Loucy (cell line): ENCODE measurements at regions not wholly inside any gene's neighbourhood (a gene's known extent, or its start where the extent isn't known, plus 50 kb on each side); places are given as distances from the start of the nearest gene placed in this dataset.

Experiments used
- H2AFZ ChIP-seq: fragments of 200-600 bp; sonication (generic); 2 replicates; pipeline ENCODE4 v1.6.0; 2016; ENCODE audit warnings: antibody characterized with exemption, mild to moderate bottlenecking, low read length, moderate library complexity
- H3F3A ChIP-seq: fragments of 200-600 bp; 2 replicates; pipeline ENCODE4 v1.6.0; 2016; ENCODE audit warnings: antibody characterized with exemption, low read depth, mild to moderate bottlenecking
- H3K27me3 ChIP-seq: fragments of 200-600 bp; sonication (generic); 2 replicates; pipeline ENCODE4 v1.6.1; 2014; ENCODE audit warnings: low read length, mild to moderate bottlenecking; ENCODE audit not compliant: insufficient read depth, poor library complexity, severe bottlenecking
- H3K36me3 ChIP-seq: fragments of 200-600 bp; sonication (generic); 2 replicates; pipeline ENCODE4 v1.6.1; 2016; ENCODE audit warnings: low read length; ENCODE audit not compliant: insufficient read depth
- H3K4me1 ChIP-seq: fragments of 200-600 bp; sonication (generic); 2 replicates; pipeline ENCODE4 v1.5.1; 2014; ENCODE audit warnings: low read length, mild to moderate bottlenecking; ENCODE audit not compliant: insufficient read depth, poor library complexity, severe bottlenecking
- H3K4me2 ChIP-seq: fragments of 200-600 bp; sonication (generic); 2 replicates; pipeline ENCODE4 v1.6.0; 2014; ENCODE audit warnings: antibody characterized with exemption, low read length, low read depth, mild to moderate bottlenecking; ENCODE audit not compliant: poor library complexity, severe bottlenecking
- H3K4me3 ChIP-seq: fragments of 200-600 bp; sonication (generic); 2 replicates; pipeline ENCODE4 v1.5.1; 2014; ENCODE audit warnings: low read length, mild to moderate bottlenecking, mixed read lengths; ENCODE audit not compliant: poor library complexity, severe bottlenecking
- H3K79me2 ChIP-seq: fragments of 200-600 bp; sonication (generic); 2 replicates; pipeline ENCODE4 v1.6.1; 2014; ENCODE audit warnings: low read length; ENCODE audit not compliant: insufficient read depth
- H3K9ac ChIP-seq: fragments of 200-600 bp; sonication (generic); 2 replicates; pipeline ENCODE4 v1.6.0; 2014; ENCODE audit warnings: mild to moderate bottlenecking, low read depth, low read length, moderate library complexity; ENCODE audit not compliant: poor library complexity, severe bottlenecking
- H3K9me2 ChIP-seq: fragments of 200-600 bp; sonication (generic); replicated peaks from 2 replicates; pipeline ENCODE4 v1.6.1; 2016; ENCODE audit warnings: low read depth, low read length, mixed read lengths
- H3K9me3 ChIP-seq: fragments of 200-600 bp; sonication (generic); 2 replicates; pipeline ENCODE4 v1.6.1; 2014; ENCODE audit warnings: mild to moderate bottlenecking, antibody characterized with exemption, low read length, low read depth; ENCODE audit not compliant: insufficient read depth
- H4K20me1 ChIP-seq: fragments of 200-600 bp; sonication (generic); 2 replicates; pipeline ENCODE4 v1.6.0; 2014; ENCODE audit warnings: antibody characterized with exemption, low read length, mild to moderate bottlenecking; ENCODE audit not compliant: insufficient read depth, poor library complexity, severe bottlenecking
- CTCF ChIP-seq: fragments of 200-600 bp; sonication (generic); conservative IDR thresholded peaks from 2 replicates; pipeline ENCODE4 v1.5.1; 2014; ENCODE audit warnings: mild to moderate bottlenecking, antibody characterized with exemption, low read length
- EZH2phosphoT487 ChIP-seq: fragments of 200-600 bp; IDR thresholded peaks from 2 replicates; pipeline ENCODE4 v1.6.1; 2018; ENCODE audit warnings: antibody characterized with exemption, mild to moderate bottlenecking, moderate library complexity, borderline replicate concordance

GRCh38 chr12:24759155-24759554 lies 189.7 kb downstream of the BCAT1 start:
- Histone ChIP-seq H2AFZ (no peak overlapping the region), H3K4me2 (no peak overlapping the region), H3K27me3 (no peaks in the 10 kb centered on the region), H3K4me3 (no peak overlapping the region), H4K20me1 (no peaks in the 10 kb centered on the region), H3K9me3 (no peaks in the 10 kb centered on the region), H3K36me3 (no peaks in the 10 kb centered on the region), H3K9ac (no peak overlapping the region), H3K9me2 (no peaks in the 10 kb centered on the region), H3K4me1 (no peaks in the 10 kb centered on the region), H3F3A (no peaks in the 10 kb centered on the region), H3K79me2 (no peaks in the 10 kb centered on the region)
- no peak for TF ChIP-seq EZH2phosphoT487
- no peak for TF ChIP-seq CTCF

- H3K9ac ChIP-seq, result no peak overlapping the region
- H3K9me3 ChIP-seq, result no peaks in the 10 kb centered on the region
- H3F3A ChIP-seq, result no peaks in the 10 kb centered on the region
- no peaks in the 10 kb centered on the region for H4K20me1 ChIP-seq
- H3K27me3 ChIP-seq, result no peaks in the 10 kb centered on the region
- TF ChIP-seq CTCF, result no peak
- TF ChIP-seq EZH2phosphoT487, result no peak
- H3K36me3 ChIP-seq, result no peaks in the 10 kb centered on the region
- H2AFZ ChIP-seq, result peak overlapping the region; percentile 74
- H3K79me2 ChIP-seq, result no peaks in the 10 kb centered on the region
- no peaks in the 10 kb centered on the region for H3K9me2 ChIP-seq
- no peak overlapping the region for H3K4me2 ChIP-seq
- H3K4me3 ChIP-seq, result no peak overlapping the region
- H3K4me1 ChIP-seq, result no peaks in the 10 kb centered on the region
Observed at GRCh38 chr12:24756479-24757024, 192.3 kb downstream of the BCAT1 start.

- H4K20me1 ChIP-seq, result no peaks in the 10 kb centered on the region
- H3K4me2 ChIP-seq, result no peak overlapping the region
- no peaks in the 10 kb centered on the region for H3K9me2 ChIP-seq
- H3K79me2 ChIP-seq, result no peaks in the 10 kb centered on the region
- no peaks in the 10 kb centered on the region for H3K27me3 ChIP-seq
- H3K4me3 ChIP-seq, result no peak overlapping the region
- no peaks in the 10 kb centered on the region for H3K9me3 ChIP-seq
- no peak overlapping the region for H3K9ac ChIP-seq
- TF ChIP-seq CTCF, result no peak
- TF ChIP-seq EZH2phosphoT487, result no peak
- no peaks in the 10 kb centered on the region for H3F3A ChIP-seq
- H2AFZ ChIP-seq, result no peak overlapping the region
- H3K36me3 ChIP-seq, result no peaks in the 10 kb centered on the region
- no peaks in the 10 kb centered on the region for H3K4me1 ChIP-seq
Observed at GRCh38 chr12:24754690-24755638, 193.9 kb downstream of the BCAT1 start.
